Stimulated activated CD8-positive, alpha-beta memory T cell treated with anti-CD3 and anti-CD28 coated beads, Interleukin-12 subunit alpha, Interleukin-12 subunit beta, amount 100 ng/mL, for 1 hour (primary cell): ENCODE measurements at regions not wholly inside any gene's neighbourhood (a gene's known extent, or its start where the extent isn't known, plus 50 kb on each side); places are given as distances from the start of the nearest gene placed in this dataset.
"Not testable (repeated sequence)": the region's sequence is repeated elsewhere in the genome, so short reads cannot be mapped to it uniquely, and the experiment has no call there.

Experiments
- DNase-seq: peaks from one replicate; pipeline ENCODE4 v3.0.0-alpha.2; 2020; ENCODE audit warnings: low read depth

DNA sequence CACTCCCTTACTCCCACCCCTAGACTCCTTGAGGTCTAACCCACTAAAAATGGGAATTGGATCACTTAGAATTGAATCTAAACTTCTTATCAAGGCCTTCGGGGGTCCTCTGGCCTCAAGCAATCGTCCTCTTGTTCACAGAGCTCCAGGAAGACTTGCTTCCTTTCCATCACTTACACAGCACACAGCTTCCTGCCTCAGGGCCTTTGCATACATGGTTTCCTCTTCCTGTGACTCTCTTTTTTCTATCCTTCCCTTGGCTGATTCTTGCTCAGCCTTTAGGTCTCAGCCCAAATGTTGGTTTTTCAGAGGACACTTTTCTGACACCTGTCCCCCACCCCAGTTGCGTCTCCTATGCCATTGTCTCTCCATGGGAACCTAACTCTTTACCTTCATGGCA is 50.0 kb upstream of the ALDH1B1 start:
- DNase-seq = no peak

DNA sequence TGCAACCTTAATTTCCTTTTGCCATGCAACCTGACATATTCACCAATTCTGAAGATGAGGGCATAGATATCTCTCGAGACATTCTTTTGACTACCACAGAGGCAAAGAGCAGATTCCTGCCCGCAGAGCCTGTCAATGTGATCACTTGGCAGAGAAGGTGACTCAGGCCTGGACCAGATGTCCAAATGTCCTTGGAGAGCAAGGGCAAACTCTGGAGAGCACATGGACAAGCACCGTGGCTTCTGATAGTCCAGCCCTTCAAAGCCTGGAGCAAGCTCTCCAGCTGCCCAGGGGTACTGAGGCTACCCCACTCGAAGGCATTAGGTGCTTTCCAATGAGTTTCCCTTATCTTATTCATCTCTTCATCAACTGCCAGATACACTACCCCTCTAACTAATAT is 50.4 kb upstream of the ALDH1B1 start:
- no peak for DNase-seq

DNA sequence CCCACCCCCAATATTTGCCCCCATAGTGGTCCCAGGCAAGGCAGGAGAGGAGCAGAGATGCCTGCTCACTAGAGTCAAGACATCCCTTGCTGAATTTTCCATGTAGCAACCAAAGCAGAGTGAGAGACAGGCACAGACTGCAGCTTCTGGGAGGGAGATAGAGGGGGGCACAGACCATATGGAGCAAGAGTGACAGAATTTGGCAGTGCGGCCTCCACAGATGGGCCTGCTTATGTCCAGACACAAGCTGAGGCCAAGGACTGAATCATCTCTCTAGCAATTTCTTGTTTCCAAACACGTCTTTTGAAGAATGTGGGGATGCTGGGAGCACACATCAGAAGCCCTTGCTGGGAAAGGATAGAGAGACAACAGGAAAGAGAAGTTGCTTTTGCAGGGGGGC is 53.0 kb upstream of the ALDH1B1 start:
- no peak for DNase-seq

DNA sequence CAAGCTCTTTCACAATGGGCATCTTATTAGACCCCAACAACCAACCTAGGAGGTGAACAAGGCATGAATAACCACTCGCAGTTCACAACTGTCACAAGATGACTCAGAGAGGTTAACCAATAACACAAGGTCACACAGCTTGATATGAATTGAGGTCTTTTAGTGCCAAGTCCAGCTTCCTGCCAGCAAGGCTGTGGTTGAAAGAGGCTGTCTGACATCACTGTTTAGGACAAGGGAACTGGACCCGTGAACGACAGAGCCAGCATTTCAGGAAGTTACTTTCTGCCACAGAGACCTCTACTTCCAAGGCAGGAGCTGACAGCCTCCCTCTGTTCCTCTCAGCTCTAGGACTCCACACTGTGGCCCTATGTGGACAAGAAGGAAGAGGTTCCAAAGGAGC is 53.4 kb upstream of the ALDH1B1 start:
- DNase-seq = no peak

DNA sequence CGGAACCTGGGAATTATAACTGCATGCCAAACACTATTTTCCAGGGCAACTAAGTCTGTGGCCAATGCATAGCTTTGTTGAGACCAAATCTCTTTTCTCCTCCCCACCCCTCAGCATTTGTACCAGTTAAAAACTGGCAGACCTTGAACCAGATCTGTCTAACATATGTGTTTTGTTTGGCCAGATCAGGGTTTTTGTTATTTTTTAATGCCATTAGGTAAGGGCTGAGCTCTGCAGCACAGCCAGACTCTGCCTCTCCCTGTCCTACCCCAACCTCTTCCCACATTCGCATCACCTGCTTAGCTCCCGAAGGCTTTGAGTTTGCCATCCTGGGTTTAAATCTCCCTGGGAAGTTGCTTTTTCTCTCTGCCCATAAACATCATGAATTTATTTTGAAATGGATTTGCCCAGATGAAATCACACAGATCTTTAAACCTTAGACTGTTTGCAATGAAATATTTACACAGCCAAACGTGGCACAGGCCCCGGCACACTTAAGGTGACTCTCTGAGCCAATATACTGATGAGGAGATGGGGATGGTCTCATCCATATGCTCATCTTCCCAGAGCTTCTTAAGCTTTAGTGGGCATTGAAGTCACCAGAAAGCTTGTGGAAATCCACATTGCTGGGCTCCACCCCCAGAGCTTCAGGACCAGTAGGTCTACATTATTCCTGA is 54.0 kb upstream of the ALDH1B1 start:
- DNase-seq = no peak

DNA sequence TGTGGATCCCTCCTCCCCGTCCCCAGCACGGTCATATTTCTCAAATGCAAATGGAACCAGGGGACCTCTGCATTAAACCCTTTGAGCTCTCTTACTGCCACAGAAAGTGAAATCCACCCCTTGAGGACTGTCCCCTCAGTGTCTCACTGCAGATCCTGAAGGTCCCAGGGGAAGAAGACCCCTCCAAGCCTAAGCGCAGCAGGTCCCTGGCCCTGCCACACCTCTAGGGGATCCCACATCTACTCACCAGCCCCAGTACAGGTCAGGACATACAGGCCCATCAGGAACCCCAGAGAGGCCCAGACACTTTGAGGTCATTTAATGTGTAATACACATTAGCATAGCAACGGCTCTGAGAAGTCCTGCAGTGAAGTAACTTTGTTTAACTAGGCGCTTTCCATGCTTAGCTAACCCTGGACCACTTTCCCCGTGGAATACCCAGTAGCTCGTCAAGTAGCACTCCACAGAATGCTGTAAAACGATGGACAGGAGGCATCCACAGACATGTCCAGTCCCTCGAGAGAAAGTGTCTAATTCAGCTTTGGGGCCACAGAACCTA is 54.7 kb upstream of the ALDH1B1 start:
- DNase-seq = no peak

DNA sequence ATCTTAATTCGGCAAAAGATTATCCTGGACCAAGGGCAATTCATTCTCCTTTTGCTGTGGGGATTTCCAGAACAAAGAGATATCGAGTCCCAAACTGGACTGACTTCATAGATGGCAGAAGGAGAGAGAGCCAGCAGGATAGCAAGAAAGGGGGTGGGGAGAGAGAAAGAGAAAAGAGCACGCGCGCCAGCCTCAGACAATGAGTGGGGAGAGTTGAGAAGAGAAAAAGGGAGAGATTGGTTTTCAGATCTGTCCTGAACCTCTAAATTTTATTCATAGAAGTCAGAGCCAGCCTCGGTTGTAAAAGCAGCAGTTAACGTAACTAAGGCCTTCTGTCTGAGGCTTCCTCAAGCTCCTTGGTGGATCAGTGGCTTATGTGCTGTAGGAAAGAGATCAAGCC is 55.3 kb upstream of the ALDH1B1 start:
- no peak for DNase-seq

DNA sequence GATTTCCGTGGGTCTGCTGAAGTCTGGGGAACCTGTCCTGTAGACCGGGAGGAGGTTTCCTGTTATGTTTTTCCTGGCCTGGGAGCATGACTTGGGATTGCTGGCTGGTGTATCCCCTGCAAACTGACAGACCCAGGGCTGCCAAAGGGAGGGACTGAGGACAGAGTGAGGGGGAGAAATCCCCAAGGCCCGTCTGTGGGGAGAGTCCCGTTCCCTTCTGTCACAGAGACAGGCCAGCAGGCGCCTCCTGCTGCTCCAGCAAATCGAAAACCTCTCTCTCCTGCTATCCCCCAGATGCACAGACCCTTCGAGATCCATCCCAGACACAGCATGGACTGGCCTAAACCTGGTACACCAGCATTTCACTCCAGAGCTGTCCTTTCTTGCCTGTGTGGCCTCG is 56.2 kb upstream of the ALDH1B1 start:
- no peak for DNase-seq

DNA sequence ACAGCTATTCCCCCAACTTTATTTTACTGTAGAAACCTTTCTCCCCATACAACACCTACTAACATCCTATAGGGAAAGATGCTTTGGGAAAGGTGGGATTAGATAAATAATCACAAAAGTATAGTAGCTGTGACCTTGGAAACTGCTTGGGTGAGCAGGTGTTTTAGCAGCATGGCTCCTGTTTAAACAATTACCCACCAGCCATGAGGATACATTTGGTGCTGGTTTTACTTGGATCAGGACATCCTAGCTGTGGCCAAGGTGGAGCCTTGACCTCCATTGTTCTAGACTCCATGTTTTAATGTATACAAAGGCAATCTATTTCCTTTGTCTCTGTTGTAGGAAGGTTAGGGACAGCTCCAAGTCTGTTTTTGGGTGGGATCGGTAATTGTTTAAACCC is 56.8 kb upstream of the ALDH1B1 start:
- DNase-seq = no peak

DNA sequence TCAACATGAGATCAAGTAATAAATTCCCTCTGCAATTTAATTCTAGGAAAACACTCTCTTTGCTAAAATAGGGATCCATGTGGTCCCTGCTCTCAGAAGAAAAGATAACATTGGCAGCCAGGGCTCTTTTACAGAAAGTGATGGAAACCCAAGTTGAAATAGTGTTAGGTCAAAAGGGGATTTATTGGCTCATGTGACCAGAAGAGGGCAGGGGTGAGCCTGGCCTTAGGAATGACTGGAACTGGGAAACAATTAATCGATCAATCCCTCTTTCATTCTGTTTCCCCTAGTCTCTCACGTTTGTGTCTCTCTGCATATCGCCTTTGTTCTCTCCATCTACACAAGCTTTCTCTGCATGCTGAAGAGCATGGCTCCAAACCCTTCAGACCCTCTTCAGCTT is 58.3 kb upstream of the ALDH1B1 start:
- no peak for DNase-seq

DNA sequence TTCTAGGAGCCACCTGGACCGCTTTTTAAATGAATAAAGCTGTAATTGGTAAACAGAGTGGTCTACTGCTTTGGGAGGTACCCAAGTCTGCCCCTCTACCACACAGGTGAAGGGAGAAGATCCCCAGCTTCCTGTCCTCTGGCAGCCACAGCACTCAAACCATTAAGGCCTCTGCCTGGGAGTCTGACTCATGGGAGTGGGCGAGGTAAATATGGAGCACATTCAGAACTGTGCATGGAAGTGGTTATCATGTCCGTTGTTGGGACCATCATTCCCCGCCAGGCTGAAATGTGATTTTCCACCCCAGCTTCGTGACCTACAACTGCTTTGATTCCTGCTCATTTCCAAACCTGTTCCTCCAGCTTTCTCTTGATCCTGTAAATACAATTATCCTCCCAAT is 59.5 kb upstream of the ALDH1B1 start:
- no peak for DNase-seq

DNA sequence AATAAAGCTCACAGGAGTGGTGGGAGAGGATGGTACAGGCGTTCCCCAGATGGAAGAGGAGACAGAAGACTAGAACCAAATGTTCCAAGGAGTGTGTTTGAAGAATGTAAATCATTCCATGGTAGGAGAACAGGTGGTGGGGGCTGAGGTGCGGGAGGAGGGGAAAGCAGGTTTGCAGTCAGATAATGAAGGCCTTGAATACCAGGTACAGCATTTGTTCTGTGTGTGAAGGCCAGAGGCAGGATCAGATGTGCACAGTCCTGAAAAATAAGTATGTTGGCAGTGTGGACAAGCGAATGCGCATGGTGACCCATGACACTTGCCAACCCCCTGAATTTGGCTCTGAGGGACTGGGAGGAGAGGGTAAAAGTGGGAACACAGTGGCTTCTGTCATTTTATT is 59.9 kb upstream of the ALDH1B1 start:
- no peak for DNase-seq

DNA sequence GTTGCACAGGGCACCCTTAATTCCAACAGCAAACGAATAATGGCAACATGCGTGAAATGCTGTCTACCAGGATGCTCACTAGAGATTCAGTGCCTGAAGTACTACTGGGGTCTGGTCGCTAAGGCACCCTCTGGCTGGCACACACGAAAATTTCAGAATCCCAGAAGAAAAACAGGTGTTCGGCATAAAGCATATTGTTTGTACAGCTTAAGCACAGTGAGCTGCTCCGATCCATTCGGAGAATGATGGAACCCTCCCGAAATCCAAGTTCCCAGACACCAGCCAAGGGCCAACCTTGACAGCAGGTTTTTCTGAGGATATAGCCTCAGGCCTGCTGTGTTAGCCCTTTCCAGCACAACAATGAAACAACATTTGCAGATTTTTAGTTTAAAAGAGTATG is 61.4 kb upstream of the ALDH1B1 start:
- no peak for DNase-seq

DNA sequence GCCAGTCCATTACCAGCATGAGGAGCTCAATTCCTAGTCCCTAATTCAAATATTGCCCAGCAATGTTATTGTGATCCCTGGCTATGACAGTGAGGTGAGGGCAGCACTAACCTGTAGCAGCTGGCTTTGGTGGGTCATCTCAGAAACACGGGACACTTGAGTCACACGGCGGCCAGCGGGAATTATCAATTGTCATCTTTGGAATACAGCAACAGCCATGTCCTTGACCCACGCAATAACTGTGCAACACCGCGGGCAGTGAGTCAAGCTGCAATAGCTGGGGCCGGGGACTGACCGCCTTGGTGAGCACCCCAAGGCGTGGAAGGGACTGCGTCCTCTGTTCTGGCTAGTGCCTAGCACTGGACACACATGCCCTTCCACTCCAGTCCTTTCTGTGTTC is 62.5 kb upstream of the ALDH1B1 start:
- DNase-seq = no peak

DNA sequence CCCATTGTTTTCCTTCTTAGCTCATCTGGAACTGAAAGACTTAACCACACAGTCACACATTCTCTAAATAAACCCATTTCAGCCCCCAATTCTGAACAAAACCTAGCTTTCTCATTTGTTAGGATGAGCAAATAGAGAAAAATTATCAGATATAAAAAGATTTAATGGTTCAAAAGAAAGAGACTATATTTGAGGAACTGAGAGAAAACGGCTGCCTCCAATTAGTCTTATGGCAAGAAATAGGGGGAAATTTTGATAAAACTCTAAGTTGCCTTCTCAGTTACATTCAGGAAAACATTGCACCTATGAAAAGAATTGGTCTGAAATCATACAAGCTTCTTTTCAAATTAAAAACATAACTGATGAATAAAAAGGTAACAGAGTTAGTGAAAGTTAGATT is 63.7 kb upstream of the ALDH1B1 start:
- DNase-seq = no peak

DNA sequence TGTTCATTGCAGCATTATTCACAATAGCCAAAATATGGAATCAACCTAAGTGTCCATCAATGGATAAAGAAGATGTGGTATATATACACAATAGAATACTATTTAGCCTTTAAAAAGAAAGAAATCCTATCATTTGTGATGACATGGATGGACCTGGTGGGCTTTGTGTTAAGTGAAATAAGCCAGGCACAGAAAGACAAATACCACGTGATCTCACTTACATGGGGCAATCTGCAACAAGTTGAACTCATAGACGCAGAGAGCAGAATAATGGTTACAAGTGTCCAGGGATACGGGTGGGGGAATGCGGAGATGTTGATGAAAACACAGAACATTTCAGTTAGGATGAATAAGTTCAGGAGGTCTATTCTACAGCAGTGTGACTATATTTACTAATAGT is 66.4 kb upstream of the ALDH1B1 start:
- DNase-seq = no peak

DNA sequence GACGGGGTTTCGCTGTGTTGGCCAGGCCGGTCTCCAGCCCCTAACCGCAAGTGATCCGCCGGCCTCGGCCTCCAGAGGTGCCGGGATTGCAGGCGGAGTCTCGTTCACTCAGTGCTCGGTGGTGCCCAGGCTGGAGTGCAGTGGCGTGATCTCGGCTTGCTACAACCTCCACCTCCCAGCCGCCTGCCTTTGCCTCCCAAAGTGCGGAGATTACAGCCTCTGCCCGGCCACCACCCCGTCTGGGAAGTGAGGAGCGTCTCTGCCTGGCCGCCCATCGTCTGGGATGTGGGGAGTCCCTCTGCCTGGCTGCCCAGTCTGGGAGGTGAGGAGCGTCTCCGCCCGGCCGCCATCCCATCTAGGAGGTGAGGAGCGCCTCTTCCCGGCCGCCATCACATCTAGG is 68.3 kb upstream of the ALDH1B1 start:
- not testable (repeated sequence) for DNase-seq

DNA sequence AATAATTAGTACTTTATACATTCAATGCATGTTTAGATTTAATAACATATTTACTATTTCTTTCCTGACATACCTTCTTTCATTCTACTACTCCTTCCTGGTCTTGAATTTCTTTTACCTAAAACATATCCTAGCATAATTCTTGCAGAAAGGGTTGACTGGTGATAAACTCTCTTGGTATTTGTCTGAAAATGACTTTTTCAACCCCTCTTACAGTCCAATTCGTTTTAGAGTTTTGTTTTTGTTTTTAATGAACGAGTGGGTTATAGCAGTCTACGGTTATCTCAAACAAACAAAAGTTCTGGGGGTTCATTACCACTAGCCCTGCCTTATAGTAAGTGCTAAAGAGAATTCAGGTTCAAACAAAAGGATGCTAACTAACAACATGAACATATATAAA is 69.6 kb upstream of the ALDH1B1 start:
- no peak for DNase-seq

DNA sequence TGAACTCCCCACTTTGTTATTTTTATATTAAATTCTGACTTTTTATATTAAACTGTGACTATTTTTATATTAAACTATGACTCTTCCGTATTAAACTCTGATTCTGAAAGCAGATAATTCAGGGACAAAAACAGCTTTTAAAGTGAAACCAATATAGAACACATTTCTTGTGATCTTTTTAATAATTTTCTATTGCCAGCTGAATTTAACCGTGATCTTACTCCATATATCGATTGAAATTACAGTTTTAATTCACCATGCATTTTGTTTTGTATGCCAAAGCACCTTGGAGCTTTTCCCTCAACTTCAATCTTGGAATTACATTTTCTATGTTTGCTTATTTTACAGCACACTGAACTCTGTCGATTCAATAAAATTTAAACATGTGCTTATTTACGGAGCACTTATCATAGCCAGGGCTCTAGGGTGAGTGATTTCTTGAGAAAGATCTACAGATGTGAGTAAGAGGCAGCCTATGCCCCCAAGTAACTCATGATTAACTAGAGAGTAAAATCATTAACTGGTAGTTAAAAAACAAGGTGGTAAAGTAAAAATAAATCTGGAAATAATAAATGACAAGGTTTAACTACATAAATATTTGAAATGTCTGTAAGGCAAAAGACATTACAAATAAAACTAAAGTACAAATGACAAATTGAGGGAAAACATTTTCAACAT is 72.9 kb upstream of the ALDH1B1 start:
- DNase-seq = no peak

DNA sequence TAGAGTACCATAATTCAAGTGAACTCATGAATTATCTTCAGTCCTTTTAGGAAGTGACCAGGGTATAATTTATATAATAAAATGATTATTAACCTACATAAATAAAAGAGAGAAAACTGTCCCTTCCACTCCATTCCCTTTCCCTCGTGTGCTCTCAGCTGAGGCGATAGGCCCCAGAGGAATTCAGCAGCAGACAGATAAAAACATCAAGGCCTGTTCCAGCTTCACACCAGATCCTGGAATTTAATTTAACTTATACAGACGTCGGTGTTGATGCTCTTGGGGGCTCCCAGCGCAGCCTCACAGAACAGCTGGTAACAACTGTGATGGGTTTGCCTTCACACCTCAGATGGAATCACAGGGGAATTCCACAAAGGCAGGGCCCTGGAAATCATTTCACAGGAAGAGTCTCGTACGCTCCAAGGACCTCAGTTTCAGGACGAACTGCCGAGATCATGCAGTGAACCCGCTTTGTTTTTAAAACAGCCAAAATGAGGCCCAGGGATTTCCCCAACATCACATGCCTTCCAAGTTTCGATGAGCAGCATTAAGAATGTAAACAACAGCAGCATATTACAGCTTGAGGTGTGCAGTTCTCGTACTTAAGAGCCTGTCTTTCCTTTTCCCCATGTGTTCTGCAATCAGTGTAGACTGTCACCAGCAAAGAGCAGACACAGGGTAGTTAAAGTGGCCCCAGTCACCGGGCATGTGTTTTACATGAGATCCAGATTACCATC is 73.6 kb upstream of the ALDH1B1 start:
- DNase-seq = no peak

DNA sequence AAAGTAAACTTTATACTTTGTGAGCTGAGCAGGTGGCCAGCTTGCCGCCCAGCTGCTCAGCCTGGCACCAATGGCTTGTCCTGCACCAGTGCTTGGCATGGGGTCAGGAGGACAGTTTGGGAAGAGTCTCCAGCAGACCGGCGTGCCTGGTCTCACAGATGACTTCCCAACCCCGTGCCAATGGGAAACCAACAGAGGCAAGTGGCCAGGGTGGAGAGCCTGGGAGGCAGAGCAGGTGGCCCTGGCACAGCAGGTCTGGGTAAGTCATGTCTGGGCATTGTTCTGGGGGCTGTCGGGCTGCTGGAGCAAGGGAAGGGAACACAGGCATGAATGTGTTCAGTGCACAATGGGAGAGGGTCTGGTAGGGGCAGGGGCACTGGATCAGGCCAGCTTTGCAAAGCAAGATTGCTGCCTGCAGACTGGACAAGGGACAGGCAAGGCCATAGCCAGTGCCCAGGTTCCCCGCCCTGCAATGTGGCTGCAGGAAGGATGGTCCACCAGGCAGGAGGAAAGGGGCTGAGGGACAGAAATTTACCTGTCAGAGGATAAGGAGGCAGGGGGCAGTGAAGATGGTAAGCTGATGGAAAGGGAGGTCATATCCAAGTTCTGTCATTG is 76.2 kb upstream of the ALDH1B1 start:
- no peak for DNase-seq

DNA sequence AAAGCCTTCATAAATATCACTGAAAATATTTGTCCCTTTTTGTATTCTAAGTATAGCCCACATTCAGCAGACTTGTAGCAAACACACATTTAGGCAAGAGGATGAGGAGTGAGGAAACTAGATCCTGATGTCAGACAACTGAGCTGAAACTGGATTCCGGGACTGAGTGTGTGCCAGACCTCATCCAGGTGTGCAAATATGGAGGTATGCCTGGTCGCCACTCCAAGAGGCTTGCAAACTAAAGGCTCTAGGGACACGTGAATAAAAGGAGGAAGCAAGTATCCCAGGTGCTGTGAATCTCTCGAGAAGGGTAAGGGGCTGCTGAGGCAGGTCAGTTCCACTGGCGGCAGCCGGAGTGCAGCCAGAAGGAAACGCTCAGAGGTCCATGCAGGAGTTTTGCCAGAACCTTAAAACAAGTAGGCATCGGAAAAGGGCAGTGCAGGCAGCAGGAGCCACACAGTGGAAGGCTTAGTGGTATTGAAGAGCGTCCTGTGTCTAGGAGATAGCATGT is 77.4 kb upstream of the ALDH1B1 start:
- DNase-seq = no peak

DNA sequence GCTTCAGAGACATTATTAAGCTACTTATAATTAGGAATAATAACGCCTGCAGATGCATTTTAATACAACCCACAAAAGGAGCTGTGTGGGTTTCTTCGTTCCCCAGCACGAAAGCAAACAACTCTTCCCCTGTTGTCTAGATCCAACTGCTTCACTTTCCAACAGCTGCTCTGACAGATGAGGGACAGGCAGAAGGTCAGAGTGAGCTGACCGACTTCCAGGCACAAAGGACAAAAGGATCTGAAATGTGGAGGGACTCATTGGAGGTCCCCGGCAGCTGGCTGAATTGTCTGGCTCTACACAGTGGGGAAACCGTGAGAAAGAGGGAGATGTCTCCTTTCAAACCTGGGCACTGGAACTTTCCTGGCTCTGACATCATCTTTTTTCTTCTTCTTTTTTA is 79.1 kb upstream of the ALDH1B1 start:
- DNase-seq = no peak
